GM23338 (cell line): ENCODE measurements at regions not wholly inside any gene's neighbourhood (a gene's known extent, or its start where the extent isn't known, plus 50 kb on each side); places are given as distances from the start of the nearest gene placed in this dataset.

Experiments used
- ATAC-seq: fragments of 200-7000 bp; cut with Tn5 transposase; 3 replicates; pipeline ENCODE4 v1.9.1; 2020
- DNase-seq: peaks from one replicate; pipeline ENCODE4 v3.0.0-alpha.2; 2015; ENCODE audit warnings: low spot score
- H2AFZ ChIP-seq: fragments of 200-600 bp; sonication (generic); 2 replicates; pipeline ENCODE4 v1.8.0; 2016; ENCODE audit warnings: antibody characterized with exemption, mild to moderate bottlenecking, moderate library complexity
- H3F3A ChIP-seq: fragments of 200-600 bp; sonication (generic); replicated peaks from 2 replicates; pipeline ENCODE4 v1.8.0; 2017; ENCODE audit warnings: antibody characterized with exemption, mixed run types, low read depth
- H3K27ac ChIP-seq: fragments of 200-600 bp; sonication (generic); 2 replicates; pipeline ENCODE4 v1.6.1; 2016; ENCODE audit warnings: low read depth
- H3K27me3 ChIP-seq: fragments of 200-600 bp; sonication (generic); 2 replicates; pipeline ENCODE4 v1.8.0; 2016; ENCODE audit warnings: mild to moderate bottlenecking, mixed run types, moderate library complexity; ENCODE audit not compliant: insufficient read depth
- H3K36me3 ChIP-seq: fragments of 200-600 bp; sonication (generic); 2 replicates; pipeline ENCODE4 v1.8.0; 2016; ENCODE audit warnings: mild to moderate bottlenecking; ENCODE audit not compliant: insufficient read depth
- H3K4me1 ChIP-seq: fragments of 200-600 bp; sonication (generic); 2 replicates; pipeline ENCODE4 v1.8.0; 2016; ENCODE audit warnings: mild to moderate bottlenecking, moderate library complexity; ENCODE audit not compliant: insufficient read depth
- H3K4me2 ChIP-seq: fragments of 200-600 bp; sonication (generic); 2 replicates; pipeline ENCODE4 v1.7.1; 2017; ENCODE audit warnings: mixed run types
- H3K4me3 ChIP-seq: fragments of 200-600 bp; sonication (generic); 2 replicates; pipeline ENCODE4 v1.6.1; 2016; ENCODE audit warnings: mixed run types
- H3K79me2 ChIP-seq: fragments of 200-600 bp; sonication (generic); replicated peaks from 2 replicates; pipeline ENCODE4 v1.8.0; 2017; ENCODE audit warnings: mild to moderate bottlenecking; ENCODE audit not compliant: insufficient read depth
- H3K9me2 ChIP-seq: fragments of 200-600 bp; sonication (generic); 2 replicates; pipeline ENCODE4 v1.8.0; 2017; ENCODE audit not compliant: insufficient read depth
- H4K20me1 ChIP-seq: fragments of 200-600 bp; sonication (generic); replicated peaks from 2 replicates; pipeline ENCODE4 v1.8.0; 2017; ENCODE audit warnings: mild to moderate bottlenecking; ENCODE audit not compliant: insufficient read depth
- H3K27ac Mint-ChIP-seq: 2 replicates; pipeline ENCODE4 v1.8.0; 2020; ENCODE audit warnings: inconsistent platforms, mild to moderate bottlenecking, moderate library complexity, mixed read lengths
- H3K27me3 Mint-ChIP-seq: 3 replicates; pipeline ENCODE4 v1.8.0; 2022; ENCODE audit warnings: low read depth, mild to moderate bottlenecking, moderate library complexity, mixed read lengths, inconsistent platforms; ENCODE audit not compliant: insufficient read depth, poor library complexity
- H3K36me3 Mint-ChIP-seq: 3 replicates; pipeline ENCODE4 v1.8.0; 2021; ENCODE audit warnings: low read depth, mild to moderate bottlenecking, inconsistent platforms, moderate library complexity, mixed read lengths
- H3K4me1 Mint-ChIP-seq: 3 replicates; pipeline ENCODE4 v1.8.0; 2020; ENCODE audit warnings: mild to moderate bottlenecking, inconsistent platforms, mixed read lengths
- H3K4me3 Mint-ChIP-seq: 3 replicates; pipeline ENCODE4 v1.8.0; 2021; ENCODE audit warnings: moderate library complexity, mild to moderate bottlenecking, inconsistent platforms, mixed read lengths
- H3K9me3 Mint-ChIP-seq: 3 replicates; pipeline ENCODE4 v1.8.0; 2020; ENCODE audit warnings: moderate library complexity, mild to moderate bottlenecking, inconsistent platforms, mixed read lengths
- CREB1 ChIP-seq: fragments of 250-450 bp; sonication (Bioruptor Pico); IDR thresholded peaks from 2 replicates; pipeline ENCODE4 v1.5.0; 2020; ENCODE audit warnings: low read depth, mild to moderate bottlenecking, moderate library complexity
- CTCF ChIP-seq, 2 experiments: fragments of 200-600 bp in 1 of 2; sonication (generic) in 1 of 2; conservative IDR thresholded peaks; 2 replicates each; pipeline versions ENCODE4 v1.5.1 to v1.6.1; 2016 to 2017; ENCODE audit warnings: antibody characterized with exemption in 2 of 2, low read depth in 2 of 2, mild to moderate bottlenecking in 2 of 2, moderate library complexity in 1 of 2
- ETS1 ChIP-seq: IDR thresholded peaks from 2 replicates; pipeline ENCODE4 v1.6.1; 2016; ENCODE audit warnings: antibody characterized with exemption
- EZH2 ChIP-seq: fragments of 200-600 bp; sonication (generic); IDR thresholded peaks from one replicate; pipeline ENCODE4 v1.8.0; 2017; ENCODE audit warnings: antibody characterized with exemption, mild to moderate bottlenecking, low read depth; ENCODE audit not compliant: unreplicated experiment
- EZH2phosphoT487 ChIP-seq: fragments of 200-600 bp; sonication (generic); IDR thresholded peaks from one replicate; pipeline ENCODE4 v1.8.1; 2018; ENCODE audit warnings: antibody characterized with exemption; ENCODE audit not compliant: unreplicated experiment
- JUNB ChIP-seq: IDR thresholded peaks from one replicate; pipeline ENCODE4 v1.6.1; 2016; ENCODE audit warnings: antibody characterized with exemption; ENCODE audit not compliant: unreplicated experiment
- NANOG ChIP-seq: IDR thresholded peaks from 2 replicates; pipeline ENCODE4 v1.6.1; 2016; ENCODE audit warnings: antibody characterized with exemption, borderline replicate concordance
- POLR2AphosphoS5 ChIP-seq: IDR thresholded peaks from 2 replicates; pipeline ENCODE4 v1.6.1; 2016; ENCODE audit warnings: antibody characterized with exemption, low read depth
- STAT1 ChIP-seq: IDR thresholded peaks from one replicate; pipeline ENCODE4 v1.6.1; 2016; ENCODE audit warnings: antibody characterized with exemption; ENCODE audit not compliant: unreplicated experiment
- ZNF114 ChIP-seq: fragments of 250-450 bp; sonication (Bioruptor Pico); IDR thresholded peaks from 2 replicates; pipeline ENCODE4 v1.5.0; 2020; ENCODE audit warnings: mild to moderate bottlenecking, moderate library complexity
- ZNF331 ChIP-seq: fragments of 250-450 bp; sonication (Bioruptor Pico); IDR thresholded peaks from 2 replicates; pipeline ENCODE4 v1.5.0; 2020; ENCODE audit warnings: low read depth, mild to moderate bottlenecking, moderate library complexity
- ZNF462 ChIP-seq: fragments of 250-450 bp; sonication (Bioruptor Pico); IDR thresholded peaks from 2 replicates; pipeline ENCODE4 v1.5.0; 2020; ENCODE audit warnings: mild to moderate bottlenecking, moderate library complexity
- TF ChIP-seq, protein P1 (sequence below): IDR thresholded peaks from one replicate; pipeline ENCODE4 v1.6.1; 2018; ENCODE audit warnings: antibody characterized with exemption; ENCODE audit not compliant: unreplicated experiment

DNA sequence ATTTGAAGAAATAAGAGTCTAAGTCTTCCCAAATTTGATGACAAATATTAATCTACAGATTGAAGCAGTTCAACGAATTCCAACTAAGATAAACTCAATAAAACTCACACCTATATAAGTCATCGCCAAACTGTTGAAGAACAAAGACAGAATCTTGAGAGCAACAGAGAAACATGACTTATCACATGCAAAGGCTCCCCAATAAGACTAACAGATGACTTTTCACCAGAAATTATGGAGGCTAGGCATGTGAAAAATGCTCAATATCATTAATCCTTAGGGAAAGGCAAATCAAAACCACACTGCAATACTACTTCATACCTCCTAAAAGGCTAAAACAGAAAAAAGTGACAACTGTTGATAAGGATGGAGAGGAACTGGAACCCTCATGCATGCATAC lies 517.6 kb upstream of the SUCLG2 start:
- H3K4me1 ChIP-seq: peaks cover 1% of the 10 kb centered on the region

More for the DNA sequence above, 517.6 kb upstream of the SUCLG2 start:
- Histone ChIP-seq H3K4me3 (no peak overlapping the region), H3K27me3 (no peaks in the 10 kb centered on the region), H4K20me1 (no peaks in the 10 kb centered on the region), H2AFZ (no peak overlapping the region), H3K27ac (no peak overlapping the region), H3F3A (no peaks in the 10 kb centered on the region), H3K79me2 (no peaks in the 10 kb centered on the region), H3K9me2 (no peaks in the 10 kb centered on the region; the same call in 1 of the 2 replicates), H3K4me2 (no peak overlapping the region), H3K36me3 (peaks cover 21% of the 10 kb centered on the region)
- ATAC-seq (no peak), DNase-seq (no peak)
- H3K27me3 Mint-ChIP-seq: peaks cover 2% of the 10 kb centered on the region
- H3K4me1 Mint-ChIP-seq: no peaks in the 10 kb centered on the region
- H3K36me3 Mint-ChIP-seq: peaks cover 33% of the 10 kb centered on the region
- peaks cover 52% of the 10 kb centered on the region for H3K9me3 Mint-ChIP-seq
- TF ChIP-seq, protein P1, sequence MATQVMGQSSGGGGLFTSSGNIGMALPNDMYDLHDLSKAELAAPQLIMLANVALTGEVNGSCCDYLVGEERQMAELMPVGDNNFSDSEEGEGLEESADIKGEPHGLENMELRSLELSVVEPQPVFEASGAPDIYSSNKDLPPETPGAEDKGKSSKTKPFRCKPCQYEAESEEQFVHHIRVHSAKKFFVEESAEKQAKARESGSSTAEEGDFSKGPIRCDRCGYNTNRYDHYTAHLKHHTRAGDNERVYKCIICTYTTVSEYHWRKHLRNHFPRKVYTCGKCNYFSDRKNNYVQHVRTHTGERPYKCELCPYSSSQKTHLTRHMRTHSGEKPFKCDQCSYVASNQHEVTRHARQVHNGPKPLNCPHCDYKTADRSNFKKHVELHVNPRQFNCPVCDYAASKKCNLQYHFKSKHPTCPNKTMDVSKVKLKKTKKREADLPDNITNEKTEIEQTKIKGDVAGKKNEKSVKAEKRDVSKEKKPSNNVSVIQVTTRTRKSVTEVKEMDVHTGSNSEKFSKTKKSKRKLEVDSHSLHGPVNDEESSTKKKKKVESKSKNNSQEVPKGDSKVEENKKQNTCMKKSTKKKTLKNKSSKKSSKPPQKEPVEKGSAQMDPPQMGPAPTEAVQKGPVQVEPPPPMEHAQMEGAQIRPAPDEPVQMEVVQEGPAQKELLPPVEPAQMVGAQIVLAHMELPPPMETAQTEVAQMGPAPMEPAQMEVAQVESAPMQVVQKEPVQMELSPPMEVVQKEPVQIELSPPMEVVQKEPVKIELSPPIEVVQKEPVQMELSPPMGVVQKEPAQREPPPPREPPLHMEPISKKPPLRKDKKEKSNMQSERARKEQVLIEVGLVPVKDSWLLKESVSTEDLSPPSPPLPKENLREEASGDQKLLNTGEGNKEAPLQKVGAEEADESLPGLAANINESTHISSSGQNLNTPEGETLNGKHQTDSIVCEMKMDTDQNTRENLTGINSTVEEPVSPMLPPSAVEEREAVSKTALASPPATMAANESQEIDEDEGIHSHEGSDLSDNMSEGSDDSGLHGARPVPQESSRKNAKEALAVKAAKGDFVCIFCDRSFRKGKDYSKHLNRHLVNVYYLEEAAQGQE: no peak
- TF ChIP-seq STAT1 (no peak), CTCF (conservative IDR thresholded peaks at IDR 0.05; ENCODE audit: low read depth in 2 of 2) (no peak), EZH2 (no peak), ETS1 (no peak), JUNB (no peak), ZNF462 (no peak), ZNF114 (CRISPR knock-in tag) (no peak), NANOG (no peak), CREB1 (CRISPR knock-in tag) (no peak), EZH2phosphoT487 (no peak), POLR2AphosphoS5 (no peak), ZNF331 (CRISPR knock-in tag) (no peak)
- no peak overlapping the region for H3K4me3 Mint-ChIP-seq
- no peak overlapping the region for H3K27ac Mint-ChIP-seq
